Smooth muscle cell (in vitro differentiated cells): ENCODE measurements at regions not wholly inside any gene's neighbourhood (a gene's known extent, or its start where the extent isn't known, plus 50 kb on each side); places are given as distances from the start of the nearest gene placed in this dataset.

ENCODE experiments used
- DNase-seq: peaks from one replicate; lab custom pipeline; 2025; ENCODE audit not compliant: unreplicated experiment; lab: John Stamatoyannopoulos, UW
- H2AFZ ChIP-seq: fragments of 200-600 bp; sonication (generic); 2 replicates; pipeline ENCODE4 v1.6.0; 2016; ENCODE audit warnings: antibody characterized with exemption, low read depth, mild to moderate bottlenecking
- H3F3A ChIP-seq: fragments of 200-600 bp; sonication (generic); 2 replicates; pipeline ENCODE4 v1.6.0; 2017; ENCODE audit warnings: antibody characterized with exemption, low read depth
- H3K27ac ChIP-seq: fragments of 200-600 bp; sonication (generic); 2 replicates; pipeline ENCODE4 v1.5.1; 2016; ENCODE audit warnings: low read depth, mild to moderate bottlenecking
- H3K27me3 ChIP-seq: fragments of 200-600 bp; sonication (generic); 2 replicates; pipeline ENCODE4 v1.6.1; 2016; ENCODE audit warnings: low read depth, mild to moderate bottlenecking
- H3K36me3 ChIP-seq: fragments of 200-600 bp; sonication (generic); 2 replicates; pipeline ENCODE4 v1.5.1; 2016; ENCODE audit warnings: low read depth
- H3K4me1 ChIP-seq: fragments of 200-600 bp; sonication (generic); 2 replicates; pipeline ENCODE4 v1.5.1; 2016; ENCODE audit warnings: low read depth
- H3K4me2 ChIP-seq: fragments of 200-600 bp; sonication (generic); 2 replicates; pipeline ENCODE4 v1.6.0; 2016; ENCODE audit warnings: mild to moderate bottlenecking
- H3K4me3 ChIP-seq: fragments of 200-600 bp; sonication (generic); 2 replicates; pipeline ENCODE4 v1.5.1; 2016; ENCODE audit warnings: mild to moderate bottlenecking
- H3K79me2 ChIP-seq: fragments of 200-600 bp; sonication (generic); 2 replicates; pipeline ENCODE4 v1.6.0; 2016; ENCODE audit warnings: low read depth, mild to moderate bottlenecking
- H3K9ac ChIP-seq: fragments of 200-600 bp; sonication (generic); 2 replicates; pipeline ENCODE4 v1.6.0; 2016; ENCODE audit warnings: low read depth
- H3K9me3 ChIP-seq: fragments of 200-600 bp; sonication (generic); replicated peaks from 2 replicates; pipeline ENCODE4 v1.5.1; 2016; ENCODE audit warnings: low read depth
- H4K20me1 ChIP-seq: fragments of 200-600 bp; sonication (generic); 2 replicates; pipeline ENCODE4 v1.6.0; 2016; ENCODE audit warnings: low read depth
- WGBS: methylation state at CpG from one replicate; pipeline ENCODE4 v1.1.7; 2016; ENCODE audit warnings: low lambda C conversion rate; 5-methylcytosine and 5-hydroxymethylcytosine counted together
- TF ChIP-seq, protein P1 (sequence below): fragments of 200-600 bp; sonication (generic); IDR thresholded peaks from 2 replicates; pipeline ENCODE4 v1.5.1; 2017; ENCODE audit warnings: borderline replicate concordance, mild to moderate bottlenecking, antibody characterized with exemption; ENCODE audit not compliant: insufficient read depth, poor library complexity, severe bottlenecking

GRCh38 chr4:159496248-159496647 lies 393.4 kb downstream of the RAPGEF2 start:
- TF ChIP-seq, protein P1, sequence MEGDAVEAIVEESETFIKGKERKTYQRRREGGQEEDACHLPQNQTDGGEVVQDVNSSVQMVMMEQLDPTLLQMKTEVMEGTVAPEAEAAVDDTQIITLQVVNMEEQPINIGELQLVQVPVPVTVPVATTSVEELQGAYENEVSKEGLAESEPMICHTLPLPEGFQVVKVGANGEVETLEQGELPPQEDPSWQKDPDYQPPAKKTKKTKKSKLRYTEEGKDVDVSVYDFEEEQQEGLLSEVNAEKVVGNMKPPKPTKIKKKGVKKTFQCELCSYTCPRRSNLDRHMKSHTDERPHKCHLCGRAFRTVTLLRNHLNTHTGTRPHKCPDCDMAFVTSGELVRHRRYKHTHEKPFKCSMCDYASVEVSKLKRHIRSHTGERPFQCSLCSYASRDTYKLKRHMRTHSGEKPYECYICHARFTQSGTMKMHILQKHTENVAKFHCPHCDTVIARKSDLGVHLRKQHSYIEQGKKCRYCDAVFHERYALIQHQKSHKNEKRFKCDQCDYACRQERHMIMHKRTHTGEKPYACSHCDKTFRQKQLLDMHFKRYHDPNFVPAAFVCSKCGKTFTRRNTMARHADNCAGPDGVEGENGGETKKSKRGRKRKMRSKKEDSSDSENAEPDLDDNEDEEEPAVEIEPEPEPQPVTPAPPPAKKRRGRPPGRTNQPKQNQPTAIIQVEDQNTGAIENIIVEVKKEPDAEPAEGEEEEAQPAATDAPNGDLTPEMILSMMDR, result no peak
- Histone ChIP-seq H3K36me3 (no peaks in the 10 kb centered on the region), H3K9ac (no peak overlapping the region), H3K79me2 (no peaks in the 10 kb centered on the region), H3K27me3 (no peaks in the 10 kb centered on the region), H3K4me1 (no peaks in the 10 kb centered on the region), H4K20me1 (no peaks in the 10 kb centered on the region), H3F3A (no peaks in the 10 kb centered on the region), H3K4me2 (no peak overlapping the region), H3K4me3 (no peak overlapping the region), H2AFZ (no peak overlapping the region), H3K9me3 (no peaks in the 10 kb centered on the region), H3K27ac (no peak overlapping the region)
- no peak for DNase-seq
- WGBS, result 89% methylated on average over 1 of the region's 1 CpG

- H3K36me3 ChIP-seq, result no peaks in the 10 kb centered on the region
- no peaks in the 10 kb centered on the region for H3K4me1 ChIP-seq
- 75% methylated on average over 2 of the region's 2 CpGs for WGBS
- no peaks in the 10 kb centered on the region for H3F3A ChIP-seq
- no peaks in the 10 kb centered on the region for H3K9me3 ChIP-seq
- H3K27me3 ChIP-seq, result peaks cover 13% of the 10 kb centered on the region
- TF ChIP-seq, protein P1, result no peak
- H2AFZ ChIP-seq, result no peak overlapping the region
- no peaks in the 10 kb centered on the region for H4K20me1 ChIP-seq
- no peak overlapping the region for H3K9ac ChIP-seq
- no peak overlapping the region for H3K4me3 ChIP-seq
- no peak overlapping the region for H3K4me2 ChIP-seq
- DNase-seq, result no peak
- no peaks in the 10 kb centered on the region for H3K79me2 ChIP-seq
- H3K27ac ChIP-seq, result no peak overlapping the region
Measured at GRCh38 chr4:159497936-159498335, 395.1 kb downstream of the RAPGEF2 start.

DNA sequence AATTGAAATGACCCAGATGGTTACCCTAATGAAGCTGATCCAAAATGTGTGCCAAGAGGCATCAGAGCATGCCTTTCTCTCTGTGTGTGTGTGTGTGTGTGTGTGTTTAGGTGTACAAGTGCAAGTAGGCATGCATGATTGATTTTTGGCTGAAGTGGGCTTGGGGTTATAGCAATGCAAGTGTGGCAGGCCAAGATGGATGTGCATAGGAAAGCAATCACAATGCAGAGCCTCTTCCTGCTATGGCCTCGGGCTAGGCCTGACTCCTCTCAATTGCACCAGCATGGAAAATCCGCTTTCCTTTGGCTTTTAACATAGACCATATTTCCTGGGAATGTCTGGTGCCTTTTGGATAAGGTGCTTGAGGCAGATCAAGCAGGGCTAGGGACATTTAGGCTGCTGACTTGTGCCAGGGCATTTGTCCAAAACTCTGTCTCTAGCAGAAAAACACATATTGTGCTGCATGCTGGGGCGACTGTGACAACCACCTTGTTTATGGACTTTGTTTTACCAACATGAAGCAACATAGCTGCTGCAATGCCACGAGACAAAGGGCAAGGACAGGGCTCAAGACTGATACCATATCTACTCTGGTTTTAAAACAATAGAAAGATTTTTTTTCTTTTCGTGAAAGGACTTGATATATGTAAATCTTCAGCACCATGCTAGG lies 395.7 kb downstream of the RAPGEF2 start:
- Histone ChIP-seq H3K4me2 (no peak overlapping the region), H3K27ac (no peak overlapping the region), H3K4me3 (no peak overlapping the region), H3K79me2 (no peaks in the 10 kb centered on the region), H3F3A (no peaks in the 10 kb centered on the region), H3K9me3 (no peaks in the 10 kb centered on the region), H3K36me3 (no peaks in the 10 kb centered on the region), H3K27me3 (peaks cover 19% of the 10 kb centered on the region), H3K4me1 (peaks cover 2% of the 10 kb centered on the region), H3K9ac (no peak overlapping the region), H2AFZ (no peak overlapping the region), H4K20me1 (no peaks in the 10 kb centered on the region)
- WGBS, result 69% methylated on average over 5 of the region's 5 CpGs
- no peak for DNase-seq
- TF ChIP-seq, protein P1, result no peak

- Histone ChIP-seq H3K36me3 (no peaks in the 10 kb centered on the region), H3K79me2 (no peaks in the 10 kb centered on the region), H3K27me3 (peaks cover 37% of the 10 kb centered on the region), H3K27ac (no peak overlapping the region), H3K4me3 (no peak overlapping the region), H3K9ac (no peak overlapping the region), H2AFZ (no peak overlapping the region), H3K9me3 (no peaks in the 10 kb centered on the region), H3K4me2 (no peak overlapping the region), H3F3A (no peaks in the 10 kb centered on the region), H3K4me1 (peaks cover 15% of the 10 kb centered on the region), H4K20me1 (no peaks in the 10 kb centered on the region)
- TF ChIP-seq, protein P1, result no peak
- 77% methylated on average over 2 of the region's 2 CpGs for WGBS
- no peak for DNase-seq
Measured at GRCh38 chr4:159500861-159501260, 398.0 kb downstream of the RAPGEF2 start.
